T-helper 1 cell treated with Interleukin-12 subunit alpha and Interleukin-12 subunit beta and Interleukin-4 antibody, amounts not matched to agents 30 ng/mL and 1 ng/mL, for 36 hours (primary cell): ENCODE measurements at regions not wholly inside any gene's neighbourhood (a gene's known extent, or its start where the extent isn't known, plus 50 kb on each side); places are given as distances from the start of the nearest gene placed in this dataset.

ENCODE experiments used
- intact Hi-C: fragments of 100-400 bp; cut with micrococcal nuclease; formaldehyde crosslinking; loops from one replicate; pipeline ENCODE4 v1.15.1; 2024

- intact Hi-C loops: no loop called here
Observed at GRCh38 chr2:120828829-120829632, 93.4 kb downstream of the GLI2 start.

- intact Hi-C loops: no loop called here
Observed at GRCh38 chr2:120829633-120830025, 94.0 kb downstream of the GLI2 start.

GRCh38 chr2:120830096-120830830 lies 94.6 kb downstream of the GLI2 start:
- intact Hi-C loops: no loop called here

GRCh38 chr2:120831086-120831485 lies 95.4 kb downstream of the GLI2 start:
- intact Hi-C loops: no loop called here

GRCh38 chr2:120831891-120832290 lies 96.2 kb downstream of the GLI2 start:
- intact Hi-C loops: no loop called here

- intact Hi-C loops: no loop called here
Observed at GRCh38 chr2:120832296-120833070, 96.8 kb downstream of the GLI2 start.

GRCh38 chr2:120833127-120833675 lies 97.5 kb downstream of the GLI2 start:
- intact Hi-C loops: no loop called here

- intact Hi-C loops: no loop called here
Observed at GRCh38 chr2:120834206-120834605, 98.5 kb downstream of the GLI2 start.

- intact Hi-C loops: no loop called here
Observed at GRCh38 chr2:120836281-120836680, 100.6 kb downstream of the GLI2 start.

- intact Hi-C loops: no loop called here
Observed at GRCh38 chr2:120840795-120841487, 105.3 kb downstream of the GLI2 start.

GRCh38 chr2:120842456-120843439 lies 107.1 kb downstream of the GLI2 start:
- intact Hi-C loops: no loop called here

- intact Hi-C loops: no loop called here
Observed at GRCh38 chr2:120844070-120844738, 108.5 kb downstream of the GLI2 start.

GRCh38 chr2:120845277-120845676 lies 109.6 kb downstream of the GLI2 start:
- intact Hi-C loops: no loop called here

- intact Hi-C loops: no loop called here
Observed at GRCh38 chr2:120846406-120847095, 110.9 kb downstream of the GLI2 start.

- intact Hi-C loops: no loop called here
Observed at GRCh38 chr2:120847700-120848321, 112.1 kb downstream of the GLI2 start.

GRCh38 chr2:120849278-120849677 lies 113.6 kb downstream of the GLI2 start:
- intact Hi-C loops: no loop called here

GRCh38 chr2:120850551-120850950 lies 114.9 kb downstream of the GLI2 start:
- intact Hi-C loops: no loop called here

GRCh38 chr2:120851116-120851773 lies 115.6 kb downstream of the GLI2 start:
- intact Hi-C loops: no loop called here
